ENCODE measurements at regions not wholly inside any gene's neighbourhood (a gene's known extent, or its start where the extent isn't known, plus 50 kb on each side); places are given as distances from the start of the nearest gene placed in this dataset.
"Not testable (repeated sequence)": the region's sequence is repeated elsewhere in the genome, so short reads cannot be mapped to it uniquely, and the experiment has no call there.

DNA sequence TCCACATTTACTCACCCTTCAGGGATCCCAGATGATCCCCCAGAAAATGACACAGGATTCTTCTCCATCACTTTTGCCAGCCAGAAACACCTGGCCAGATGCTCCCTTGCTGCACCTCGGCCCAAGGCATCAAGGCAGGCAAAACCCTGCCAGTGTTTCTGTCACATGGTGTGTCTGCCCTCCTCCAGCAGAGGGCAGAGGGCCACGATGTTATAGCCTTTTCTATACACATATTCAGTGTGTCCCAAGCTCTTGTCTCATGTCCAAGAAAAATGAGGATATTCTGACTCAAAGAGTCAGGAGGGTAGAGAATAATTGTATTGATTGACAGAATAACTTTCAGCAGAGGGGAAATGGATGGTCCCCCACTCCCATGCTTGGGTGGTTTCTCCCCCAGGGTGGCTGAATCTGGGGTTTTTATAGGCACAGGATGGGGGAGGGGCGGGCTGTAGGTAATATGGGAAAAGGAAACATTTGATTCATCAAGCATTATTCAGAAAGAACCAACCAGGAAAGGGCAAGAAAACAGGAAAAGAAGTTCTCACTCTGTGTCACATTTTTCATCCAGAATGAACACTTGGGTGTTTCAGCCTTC is 933.9 kb downstream of the TRIB2 start:
- no peak for DNase-seq

GRCh38 chr2:13651684-13652131 is 935.0 kb downstream of the TRIB2 start:
- DNase-seq, result no peak

DNA sequence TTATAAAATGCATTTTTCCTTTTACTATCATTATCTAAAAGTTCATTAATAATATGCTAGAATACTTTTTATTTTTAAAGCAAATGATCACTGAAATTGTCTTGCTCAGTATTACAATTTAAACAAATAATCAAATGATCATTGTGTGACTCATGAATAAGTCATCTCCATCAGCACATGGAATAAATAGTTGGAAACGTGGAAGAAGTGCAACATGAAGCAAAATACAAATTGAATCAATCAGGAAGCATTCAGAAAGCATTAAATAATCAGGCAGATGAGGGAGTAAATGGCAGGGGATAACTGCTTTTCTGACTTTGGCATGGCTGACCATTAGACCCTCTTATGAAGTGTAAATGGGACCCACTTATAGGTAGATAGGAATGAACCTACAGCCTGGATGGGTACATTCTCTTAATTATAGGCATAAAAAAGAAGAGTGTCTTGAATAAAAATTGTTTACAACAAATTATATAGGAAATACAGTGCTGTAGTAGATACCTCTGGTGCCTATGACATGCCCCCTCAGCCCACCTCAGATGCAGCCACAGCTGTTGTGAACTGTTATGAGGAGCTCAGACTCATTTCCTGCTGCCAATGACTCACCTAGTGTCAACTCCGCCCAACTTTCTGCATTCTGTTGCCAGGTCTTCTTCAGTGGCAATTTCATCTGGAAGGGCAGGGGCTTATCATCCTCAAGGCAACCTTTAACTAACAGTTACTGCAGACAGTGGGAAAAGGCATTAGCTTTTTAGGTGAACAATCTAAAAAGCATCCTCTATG is 936.0 kb downstream of the TRIB2 start:
- DNase-seq, result no peak

DNA sequence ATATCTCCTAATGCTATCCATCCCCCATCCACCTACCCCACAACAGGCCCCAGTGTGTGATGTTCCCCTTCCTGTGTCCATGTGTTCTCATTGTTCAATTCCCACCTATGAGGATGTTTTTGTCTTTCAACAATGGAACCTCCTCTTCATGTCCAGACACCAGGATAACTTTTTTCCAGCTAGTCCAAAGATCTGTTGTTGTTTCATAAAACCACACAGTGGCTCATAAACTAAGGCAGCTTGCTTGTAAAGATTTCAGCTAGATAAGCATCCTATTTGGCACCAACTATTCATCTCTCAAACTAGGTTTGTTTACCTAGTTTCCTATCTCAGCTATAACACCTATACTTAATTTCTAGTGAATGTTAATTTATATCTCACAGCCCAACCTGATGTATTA is 937.7 kb downstream of the TRIB2 start:
- DNase-seq, result no peak

DNA sequence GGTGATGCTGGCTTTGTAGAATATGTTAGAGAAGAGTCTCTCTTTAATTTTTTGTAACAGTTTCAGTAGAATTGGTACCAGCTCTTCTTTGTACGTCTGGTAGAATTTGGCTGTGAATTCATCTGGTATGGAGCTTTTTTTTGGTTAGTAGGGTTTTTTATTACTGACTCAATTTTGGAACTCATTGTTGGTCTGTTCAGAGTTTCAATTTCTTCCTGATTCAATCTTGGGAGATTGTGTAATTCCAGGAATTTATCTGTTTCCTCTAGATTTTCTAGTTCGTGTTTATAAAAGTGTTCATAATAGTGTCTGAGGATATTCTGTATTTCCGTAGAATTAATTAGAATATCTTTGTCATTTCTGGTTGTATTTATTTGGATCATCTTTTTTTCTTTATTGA is 943.5 kb downstream of the TRIB2 start:
- no peak for DNase-seq

DNA sequence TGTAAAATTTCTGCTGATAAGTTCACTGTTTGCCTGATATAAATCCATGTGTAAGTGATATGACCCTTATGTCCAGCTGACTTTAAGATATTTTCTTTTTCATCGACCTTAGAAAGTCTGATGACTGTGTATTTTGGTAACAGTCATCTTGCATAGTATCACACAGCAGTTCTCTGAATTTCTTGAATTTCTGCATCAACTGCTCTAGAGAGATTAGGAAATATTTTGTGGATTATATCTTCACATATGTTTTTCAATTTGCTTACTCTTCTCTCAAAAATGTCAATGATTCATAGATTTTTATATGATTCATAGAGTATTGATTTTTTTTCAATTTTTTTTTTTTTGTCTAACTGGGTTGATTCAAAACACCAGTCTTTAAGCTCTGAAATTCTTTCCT is 945.3 kb downstream of the TRIB2 start:
- no peak for DNase-seq

DNA sequence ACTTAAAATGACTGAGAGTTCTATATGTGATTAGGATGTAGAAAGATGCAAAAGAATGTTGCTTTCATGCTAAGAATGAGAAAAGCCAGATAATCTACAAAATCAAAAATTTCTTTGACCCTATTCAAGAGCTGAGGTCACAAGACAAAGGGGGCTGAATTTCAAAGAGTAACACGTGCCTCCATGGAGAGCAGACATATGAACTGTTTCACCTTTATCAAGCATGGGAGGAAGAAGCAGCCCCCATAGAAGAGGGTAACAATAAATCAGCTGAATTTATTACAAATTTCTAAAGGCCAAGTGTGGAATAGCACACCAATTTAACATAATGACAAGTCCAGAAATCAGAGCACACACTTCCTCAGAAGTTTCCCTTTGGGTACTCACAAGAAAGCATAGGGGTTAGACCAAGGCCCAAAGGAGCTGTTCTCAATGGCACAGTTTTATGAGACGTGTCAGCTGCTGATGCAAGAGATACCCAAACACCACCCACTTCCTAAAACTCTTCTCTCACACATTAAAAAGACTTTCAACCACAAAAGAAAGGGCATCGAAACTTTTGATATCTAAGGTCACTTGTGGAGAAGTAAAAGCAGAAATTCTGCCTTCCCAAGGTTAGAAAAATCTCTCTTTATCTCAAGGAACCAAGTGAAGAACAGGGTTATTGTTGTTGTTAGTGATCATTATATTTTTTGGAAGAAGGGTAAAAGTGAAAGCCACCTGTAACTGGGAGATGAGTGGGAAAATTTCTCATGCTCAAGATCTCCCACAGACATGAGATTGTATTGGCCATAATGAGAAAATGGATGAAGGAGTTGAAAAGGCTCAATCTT is 950.1 kb downstream of the TRIB2 start:
- DNase-seq, result no peak

GRCh38 chr2:13667415-13667757 is 950.6 kb downstream of the TRIB2 start:
- DNase-seq, result no peak

- DNase-seq, result no peak
These were observed 952.9 kb downstream of the TRIB2 start for GRCh38 chr2:13669607-13670006.

DNA sequence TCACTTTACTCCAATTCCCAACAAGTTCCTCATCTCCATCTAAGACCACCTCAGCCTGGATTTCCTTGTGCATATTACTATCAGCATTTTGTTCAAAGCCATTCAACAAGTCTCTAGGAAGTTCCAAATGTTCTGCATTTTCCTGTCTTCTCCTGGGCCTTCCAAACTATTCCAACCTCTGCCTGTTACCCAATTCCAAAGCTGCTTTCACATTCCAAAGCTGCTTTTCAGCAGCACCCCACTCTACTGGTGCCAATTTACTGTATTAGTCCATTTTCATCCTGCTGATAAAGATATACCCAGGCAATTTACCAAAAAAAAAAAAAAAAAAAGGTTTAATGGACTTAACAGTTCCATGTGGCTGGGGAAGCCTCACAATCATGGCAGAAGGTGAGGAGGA is 957.1 kb downstream of the TRIB2 start:
- not testable (repeated sequence) for DNase-seq

DNA sequence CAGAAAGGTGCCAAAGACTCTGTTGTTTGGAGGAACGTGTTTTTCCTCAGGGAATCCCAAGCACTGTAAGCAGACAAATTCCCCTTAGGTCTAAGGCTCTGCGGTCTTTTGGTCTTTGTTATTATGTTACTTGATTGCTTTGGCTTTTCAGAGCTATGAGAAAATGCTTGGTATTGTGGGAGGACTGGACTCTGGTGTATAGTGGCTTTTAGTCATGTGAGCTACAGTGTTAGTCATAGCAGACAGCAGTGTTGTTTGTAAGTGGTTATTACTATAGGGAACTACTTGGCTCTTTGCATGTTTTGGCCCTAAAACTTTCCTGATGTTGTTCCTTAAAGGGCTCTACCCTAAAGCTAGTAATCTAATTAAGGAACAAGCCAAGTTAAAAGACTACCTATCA is 956.2 kb upstream of the LRATD1 start:
- DNase-seq, result no peak

- DNase-seq, result no peak
These were observed 950.6 kb upstream of the LRATD1 start for GRCh38 chr2:13681936-13682335.

- no peak for DNase-seq
These were observed 949.8 kb upstream of the LRATD1 start for GRCh38 chr2:13682540-13683272.

DNA sequence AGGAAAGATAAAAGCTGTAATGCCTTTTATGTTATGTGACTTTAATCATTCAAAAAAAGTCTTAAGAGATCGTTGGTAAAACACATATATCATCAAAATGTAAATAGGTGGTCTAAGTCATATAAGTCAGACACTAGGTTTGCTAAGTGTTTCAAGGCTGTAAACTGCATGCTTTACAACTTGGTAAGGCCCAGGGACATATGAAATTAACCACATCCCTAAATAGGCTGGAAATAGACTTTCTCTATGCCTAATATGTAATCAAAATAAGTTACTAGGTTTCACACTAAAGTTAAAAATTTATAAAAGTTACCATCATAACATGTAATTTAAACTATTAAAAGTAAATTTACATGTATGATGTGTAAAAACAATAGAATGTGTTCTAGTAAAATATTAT is 946.3 kb upstream of the LRATD1 start:
- DNase-seq, result no peak

GRCh38 chr2:13694673-13695072 is 937.8 kb upstream of the LRATD1 start:
- DNase-seq, result no peak

- DNase-seq, result no peak
These were observed 935.9 kb upstream of the LRATD1 start for GRCh38 chr2:13696601-13697000.

- no peak for DNase-seq
These were observed 933.7 kb upstream of the LRATD1 start for GRCh38 chr2:13698847-13699246.

- DNase-seq, result not testable (repeated sequence)
These were observed 932.6 kb upstream of the LRATD1 start for GRCh38 chr2:13699939-13700338.

- no peak for DNase-seq
These were observed 921.4 kb upstream of the LRATD1 start for GRCh38 chr2:13711154-13711553.

DNA sequence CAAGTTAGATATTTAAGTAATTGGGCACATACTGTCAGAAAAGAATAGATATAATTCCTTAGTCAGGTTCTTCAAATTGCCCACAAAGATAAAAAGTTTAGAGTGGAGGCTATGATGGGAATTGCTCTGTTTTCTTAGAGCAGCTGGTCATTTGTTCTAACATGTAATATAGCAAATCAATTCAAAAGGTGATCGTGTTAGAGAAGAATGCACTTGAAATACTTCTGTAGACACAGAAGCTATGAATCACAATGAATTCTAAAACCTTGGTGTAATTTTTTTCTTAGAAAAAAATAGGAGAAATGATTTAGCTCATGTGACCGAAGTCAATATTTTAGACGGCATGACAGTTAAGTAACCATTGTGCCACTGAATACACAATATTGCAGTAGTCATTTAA is 918.1 kb upstream of the LRATD1 start:
- DNase-seq, result no peak

DNA sequence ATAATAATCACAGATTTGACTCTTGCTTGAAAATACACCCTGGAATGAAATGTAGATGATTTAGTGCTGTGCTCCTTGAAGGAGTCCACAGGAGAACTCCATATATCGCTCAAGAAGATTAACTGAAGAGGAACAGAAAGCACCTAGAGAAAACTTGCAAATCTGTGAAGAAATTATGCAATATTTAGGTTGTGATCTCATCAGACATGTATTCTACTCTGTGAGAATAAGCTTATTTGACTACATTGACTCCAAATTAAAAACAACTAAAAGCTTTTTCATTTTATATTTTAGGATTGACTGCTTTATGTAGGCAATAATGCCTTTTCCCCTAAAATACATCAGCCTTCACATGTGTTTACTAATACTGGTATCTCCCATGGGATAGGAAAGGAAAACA is 906.6 kb upstream of the LRATD1 start:
- DNase-seq, result no peak

GRCh38 chr2:13745330-13745729 is 887.2 kb upstream of the LRATD1 start:
- no peak for DNase-seq

- DNase-seq, result no peak
These were observed 880.6 kb upstream of the LRATD1 start for GRCh38 chr2:13751955-13752354.

Data from NCI-H2081 treated with DMSO at 0.1 percent for 48 hours (cell line).